Glutamatergic neuron (in vitro differentiated cells): ENCODE measurements at regions not wholly inside any gene's neighbourhood (a gene's known extent, or its start where the extent isn't known, plus 50 kb on each side); places are given as distances from the start of the nearest gene placed in this dataset.
A peak's percentile ranks its signal among the peaks of the same experiment; 100 is the strongest.

Experiments
- DNase-seq: peaks from one replicate; pipeline ENCODE4 v3.0.0; 2022
- H3K27ac Mint-ChIP-seq: one replicate; pipeline ENCODE4 v1.8.0; 2020; ENCODE audit warnings: mild to moderate bottlenecking, mixed read lengths, inconsistent platforms; ENCODE audit not compliant: unreplicated experiment
- H3K27me3 Mint-ChIP-seq: one replicate; pipeline ENCODE4 v1.8.0; 2020; ENCODE audit warnings: mild to moderate bottlenecking, moderate library complexity, mixed read lengths, inconsistent platforms; ENCODE audit not compliant: unreplicated experiment
- H3K36me3 Mint-ChIP-seq: one replicate; pipeline ENCODE4 v1.8.0; 2020; ENCODE audit warnings: mild to moderate bottlenecking, mixed read lengths, inconsistent platforms; ENCODE audit not compliant: unreplicated experiment
- H3K4me1 Mint-ChIP-seq: one replicate; pipeline ENCODE4 v1.8.0; 2020; ENCODE audit warnings: mild to moderate bottlenecking, low read depth, mixed read lengths, inconsistent platforms; ENCODE audit not compliant: unreplicated experiment
- H3K4me3 Mint-ChIP-seq: one replicate; pipeline ENCODE4 v1.8.0; 2020; ENCODE audit warnings: mild to moderate bottlenecking, mixed read lengths, inconsistent platforms; ENCODE audit not compliant: unreplicated experiment
- H3K9me3 Mint-ChIP-seq: one replicate; pipeline ENCODE4 v1.8.0; 2020; ENCODE audit warnings: mild to moderate bottlenecking, moderate library complexity, mixed read lengths, inconsistent platforms; ENCODE audit not compliant: unreplicated experiment
- CTCF ChIP-seq: fragments of 200-600 bp; sonication (generic); IDR thresholded peaks from one replicate; pipeline ENCODE4 v1.5.0; 2021; ENCODE audit not compliant: partially characterized antibody, unreplicated experiment

- H3K4me1 Mint-ChIP-seq = peaks cover 29% of the 10 kb centered on the region
- no peak overlapping the region for H3K4me3 Mint-ChIP-seq
- no peak overlapping the region for H3K27ac Mint-ChIP-seq
- peaks cover 15% of the 10 kb centered on the region for H3K27me3 Mint-ChIP-seq
- H3K36me3 Mint-ChIP-seq = no peaks in the 10 kb centered on the region
- DNase-seq = no peak
- peaks cover 7% of the 10 kb centered on the region for H3K9me3 Mint-ChIP-seq
- no peak for TF ChIP-seq CTCF
These were observed 141.5 kb upstream of the UMPS start for GRCh38 chr3:124588794-124589193.

GRCh38 chr3:124591699-124592098 is 138.6 kb upstream of the UMPS start:
- H3K4me1 Mint-ChIP-seq = peaks cover 17% of the 10 kb centered on the region
- no peaks in the 10 kb centered on the region for H3K36me3 Mint-ChIP-seq
- H3K9me3 Mint-ChIP-seq = peaks cover 8% of the 10 kb centered on the region
- TF ChIP-seq CTCF = no peak
- H3K4me3 Mint-ChIP-seq = no peak overlapping the region
- no peak overlapping the region for H3K27ac Mint-ChIP-seq
- peaks cover 7% of the 10 kb centered on the region for H3K27me3 Mint-ChIP-seq
- DNase-seq = no peak

- TF ChIP-seq CTCF = no peak
- no peak overlapping the region for H3K27ac Mint-ChIP-seq
- peaks cover 6% of the 10 kb centered on the region for H3K9me3 Mint-ChIP-seq
- peak overlapping the region; percentile 13 for H3K4me3 Mint-ChIP-seq
- peaks cover 27% of the 10 kb centered on the region for H3K4me1 Mint-ChIP-seq
- peaks cover 7% of the 10 kb centered on the region for H3K27me3 Mint-ChIP-seq
- no peak for DNase-seq
- H3K36me3 Mint-ChIP-seq = no peaks in the 10 kb centered on the region
These were observed 137.4 kb upstream of the UMPS start for GRCh38 chr3:124592658-124593441.

- Mint-ChIP-seq H3K27ac (no peak overlapping the region), H3K4me3 (peak overlapping the region; percentile 13), H3K4me1 (peaks cover 27% of the 10 kb centered on the region), H3K27me3 (peaks cover 9% of the 10 kb centered on the region), H3K36me3 (no peaks in the 10 kb centered on the region), H3K9me3 (peaks cover 7% of the 10 kb centered on the region)
- no peak for TF ChIP-seq CTCF
- DNase-seq = no peak
These were observed 136.8 kb upstream of the UMPS start for GRCh38 chr3:124593442-124593829.

GRCh38 chr3:124594581-124594980 is 135.7 kb upstream of the UMPS start:
- Mint-ChIP-seq H3K27ac (no peak overlapping the region), H3K27me3 (peaks cover 11% of the 10 kb centered on the region), H3K4me3 (no peak overlapping the region), H3K36me3 (no peaks in the 10 kb centered on the region), H3K9me3 (peaks cover 8% of the 10 kb centered on the region), H3K4me1 (peaks cover 36% of the 10 kb centered on the region)
- DNase-seq = no peak
- no peak for TF ChIP-seq CTCF
